Tibial nerve (tissue), 4 donors: ENCODE measurements at regions not wholly inside any gene's neighbourhood (a gene's known extent, or its start where the extent isn't known, plus 50 kb on each side); places are given as distances from the start of the nearest gene placed in this dataset.
"Not testable (repeated sequence)": the region's sequence is repeated elsewhere in the genome, so short reads cannot be mapped to it uniquely, and the experiment has no call there.

Experiments
- DNase-seq, 2 donors: peaks; one replicate each; pipeline ENCODE4 v3.0.0-alpha.2; 2019; ENCODE audit warnings: low spot score in 2 of 2
- H3K27ac ChIP-seq, 4 donors: fragments of 200-600 bp; sonication (generic) in 3 of 4; one replicate each; pipeline ENCODE4 v1.5.1; 2017 to 2019; ENCODE audit warnings: mild to moderate bottlenecking in 1 of 4
- H3K27me3 ChIP-seq, 2 donors: fragments of 200-600 bp; sonication (generic) in 1 of 2; one replicate each; pipeline versions ENCODE4 v1.5.1 to v1.6.0; 2017 to 2019
- H3K36me3 ChIP-seq, 3 donors: fragments of 200-600 bp; sonication (generic); one replicate each; pipeline ENCODE4 v1.5.1; 2018 to 2019
- H3K4me1 ChIP-seq, 4 donors: fragments of 200-600 bp; sonication (generic) in 3 of 4; one replicate each; pipeline ENCODE4 v1.5.1; 2017 to 2019
- H3K4me3 ChIP-seq, 4 donors: fragments of 200-600 bp; sonication (generic) in 3 of 4; one replicate each; pipeline ENCODE4 v1.5.1; 2017 to 2019; ENCODE audit warnings: mild to moderate bottlenecking in 1 of 4, moderate library complexity in 1 of 4
- H3K9me3 ChIP-seq, 4 donors: fragments of 200-600 bp; sonication (generic) in 3 of 4; one replicate each; pipeline ENCODE4 v1.5.1; 2017 to 2019
- CTCF ChIP-seq, 5 experiments: fragments of 200-600 bp in 3 of 5; fragments of 450-650 bp in 2 of 5; sonication (generic) in 3 of 5; IDR thresholded peaks; one replicate each; pipeline ENCODE4 v1.5.1; 2016 to 2019; ENCODE audit warnings: antibody characterized with exemption in 5 of 5, mild to moderate bottlenecking in 3 of 5, moderate library complexity in 2 of 5
- EP300 ChIP-seq, 2 donors: sonication (generic); formaldehyde crosslinking; IDR thresholded peaks; one replicate each; pipeline ENCODE4 v1.6.1; 2017; ENCODE audit warnings: antibody characterized with exemption in 2 of 2, mild to moderate bottlenecking in 1 of 2
- POLR2A ChIP-seq, 2 donors: fragments of 450-650 bp; IDR thresholded peaks; one replicate each; pipeline ENCODE4 v1.6.1; 2017; ENCODE audit warnings: antibody characterized with exemption in 2 of 2, mild to moderate bottlenecking in 2 of 2, moderate library complexity in 2 of 2
- WGBS, 2 donors: methylation state at CpG; one replicate each; pipeline ENCODE4 v1.1.5; 2018; 5-methylcytosine and 5-hydroxymethylcytosine counted together

- no peaks in the 10 kb centered on the region for H3K36me3 ChIP-seq
- TF ChIP-seq POLR2A (IDR thresholded peaks at IDR 0.05): no peak
- TF ChIP-seq CTCF (IDR thresholded peaks at IDR 0.05): no peak
- no peak for TF ChIP-seq EP300 (IDR thresholded peaks at IDR 0.05)
- no peak for DNase-seq
- peaks cover 0 to 7% (median 0%) of the 10 kb centered on the region in 4 donors for H3K9me3 ChIP-seq
- H3K27me3 ChIP-seq: no peaks in the 10 kb centered on the region
- H3K27ac ChIP-seq: no peak overlapping the region
- WGBS, 2 donors: 58 to 59% methylated on average over 1 of the region's 1 CpG
- H3K4me3 ChIP-seq: no peak overlapping the region
- H3K4me1 ChIP-seq: no peaks in the 10 kb centered on the region
Measured at GRCh38 chr7:91431601-91432000, 167.4 kb downstream of the FZD1 start.

GRCh38 chr7:91434836-91435235, 170.6 kb downstream of the FZD1 start:
- H3K27me3 ChIP-seq: no peaks in the 10 kb centered on the region
- no peak overlapping the region for H3K27ac ChIP-seq
- H3K9me3 ChIP-seq: peaks cover 0 to 8% (median 0%) of the 10 kb centered on the region in 4 donors
- no peaks in the 10 kb centered on the region for H3K36me3 ChIP-seq
- TF ChIP-seq CTCF (IDR thresholded peaks at IDR 0.05): no peak
- TF ChIP-seq EP300 (IDR thresholded peaks at IDR 0.05): no peak
- no peak for TF ChIP-seq POLR2A (IDR thresholded peaks at IDR 0.05)
- H3K4me3 ChIP-seq: no peak overlapping the region
- 47 to 63% methylated on average over 6 of the region's 6 CpGs for WGBS, 2 donors
- no peaks in the 10 kb centered on the region for H3K4me1 ChIP-seq
- no peak for DNase-seq

GRCh38 chr7:91435381-91436059, 171.3 kb downstream of the FZD1 start:
- TF ChIP-seq POLR2A (IDR thresholded peaks at IDR 0.05) (no peak), CTCF (IDR thresholded peaks at IDR 0.05) (no peak), EP300 (IDR thresholded peaks at IDR 0.05) (no peak)
- no peak overlapping the region for H3K4me3 ChIP-seq
- DNase-seq: no peak
- peaks cover 0 to 15% (median 0%) of the 10 kb centered on the region in 4 donors for H3K9me3 ChIP-seq
- H3K27me3 ChIP-seq: no peaks in the 10 kb centered on the region
- 76 to 81% methylated on average over 2 of the region's 2 CpGs for WGBS, 2 donors
- H3K36me3 ChIP-seq: no peaks in the 10 kb centered on the region
- no peaks in the 10 kb centered on the region for H3K4me1 ChIP-seq
- no peak overlapping the region for H3K27ac ChIP-seq

GRCh38 chr7:91436655-91437054, 172.4 kb downstream of the FZD1 start:
- no peaks in the 10 kb centered on the region for H3K36me3 ChIP-seq
- no peaks in the 10 kb centered on the region for H3K27me3 ChIP-seq
- TF ChIP-seq POLR2A (IDR thresholded peaks at IDR 0.05): no peak
- no peak for DNase-seq
- H3K9me3 ChIP-seq: peaks cover 0 to 25% (median 0%) of the 10 kb centered on the region in 4 donors
- no peak overlapping the region for H3K4me3 ChIP-seq
- H3K27ac ChIP-seq: no peak overlapping the region
- 62 to 66% methylated on average over 5 of the region's 5 CpGs for WGBS, 2 donors
- H3K4me1 ChIP-seq: no peaks in the 10 kb centered on the region

- not testable (repeated sequence) for H3K27ac ChIP-seq
Measured at GRCh38 chr7:91440198-91440597, 176.0 kb downstream of the FZD1 start.

GRCh38 chr7:91443862-91444261, 179.6 kb downstream of the FZD1 start:
- H3K4me3 ChIP-seq: no peak overlapping the region
- no peaks in the 10 kb centered on the region for H3K27me3 ChIP-seq
- no peak for TF ChIP-seq EP300 (IDR thresholded peaks at IDR 0.05)
- TF ChIP-seq POLR2A (IDR thresholded peaks at IDR 0.05): no peak
- no peak for TF ChIP-seq CTCF (IDR thresholded peaks at IDR 0.05)
- H3K4me1 ChIP-seq: no peaks in the 10 kb centered on the region
- no peak overlapping the region for H3K27ac ChIP-seq
- no peak for DNase-seq
- WGBS, 2 donors: 91 to 92% methylated on average over 1 of the region's 1 CpG
- peaks cover 0 to 30% (median 0%) of the 10 kb centered on the region in 4 donors for H3K9me3 ChIP-seq
- H3K36me3 ChIP-seq: peaks cover 0 to 3% (median 0%) of the 10 kb centered on the region in 3 donors

More at GRCh38 chr7:91440198-91440597, 176.0 kb downstream of the FZD1 start:
- DNase-seq, H3K36me3 ChIP-seq, H3K4me3 ChIP-seq, H3K27me3 ChIP-seq, H3K4me1 ChIP-seq: not testable (repeated sequence)
- peaks cover 0 to 17% (median 0%) of the 10 kb centered on the region in 4 donors for H3K9me3 ChIP-seq
- 93 to 96% methylated on average over 1 of the region's 1 CpG for WGBS, 2 donors
